ENCODE measurements at regions not wholly inside any gene's neighbourhood (a gene's known extent, or its start where the extent isn't known, plus 50 kb on each side); places are given as distances from the start of the nearest gene placed in this dataset.

DNA sequence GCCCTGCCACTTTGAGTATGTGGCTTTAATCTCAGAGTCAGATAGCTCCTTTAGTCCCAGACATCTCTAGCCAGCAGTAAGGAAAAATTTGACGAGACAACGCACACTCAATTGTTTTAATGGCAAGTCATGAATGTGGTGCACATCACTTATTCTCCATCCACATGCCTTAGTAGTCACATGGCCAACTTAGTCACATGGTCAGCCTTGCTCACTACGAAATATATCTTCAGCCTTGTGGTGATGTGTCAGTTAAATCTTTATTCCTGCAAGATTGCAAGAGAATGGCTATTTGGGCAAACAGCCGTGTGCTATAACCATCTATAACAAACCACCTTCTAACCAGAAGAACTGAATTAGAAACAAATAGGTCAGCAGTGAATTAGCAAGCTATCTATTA is 871.1 kb upstream of the CELF2 start:
- POLR2A ChIA-PET: no interaction called here
- peaks cover 5% of the 10 kb centered on the region for H3K27me3 Mint-ChIP-seq
- H3K36me3 Mint-ChIP-seq (ENCODE audit: low read depth): no peaks in the 10 kb centered on the region
- no peak overlapping the region for H3K27ac Mint-ChIP-seq
- intact Hi-C loops (cut with micrococcal nuclease): no loop called here
- CTCF ChIA-PET: interaction anchor here (1.3 kb wide), 1 partner anchor 18 kb away, joined by 3 read pairs; no protein-coding TSS in a partner anchor
- no peaks in the 10 kb centered on the region for H3K9me3 Mint-ChIP-seq
- H3K4me1 Mint-ChIP-seq (ENCODE audit: low read depth): no peaks in the 10 kb centered on the region
- no peak for ATAC-seq
- TF ChIP-seq, protein P1, sequence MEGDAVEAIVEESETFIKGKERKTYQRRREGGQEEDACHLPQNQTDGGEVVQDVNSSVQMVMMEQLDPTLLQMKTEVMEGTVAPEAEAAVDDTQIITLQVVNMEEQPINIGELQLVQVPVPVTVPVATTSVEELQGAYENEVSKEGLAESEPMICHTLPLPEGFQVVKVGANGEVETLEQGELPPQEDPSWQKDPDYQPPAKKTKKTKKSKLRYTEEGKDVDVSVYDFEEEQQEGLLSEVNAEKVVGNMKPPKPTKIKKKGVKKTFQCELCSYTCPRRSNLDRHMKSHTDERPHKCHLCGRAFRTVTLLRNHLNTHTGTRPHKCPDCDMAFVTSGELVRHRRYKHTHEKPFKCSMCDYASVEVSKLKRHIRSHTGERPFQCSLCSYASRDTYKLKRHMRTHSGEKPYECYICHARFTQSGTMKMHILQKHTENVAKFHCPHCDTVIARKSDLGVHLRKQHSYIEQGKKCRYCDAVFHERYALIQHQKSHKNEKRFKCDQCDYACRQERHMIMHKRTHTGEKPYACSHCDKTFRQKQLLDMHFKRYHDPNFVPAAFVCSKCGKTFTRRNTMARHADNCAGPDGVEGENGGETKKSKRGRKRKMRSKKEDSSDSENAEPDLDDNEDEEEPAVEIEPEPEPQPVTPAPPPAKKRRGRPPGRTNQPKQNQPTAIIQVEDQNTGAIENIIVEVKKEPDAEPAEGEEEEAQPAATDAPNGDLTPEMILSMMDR (IDR thresholded peaks at IDR 0.05): no peak
- H3K4me3 Mint-ChIP-seq: no peak overlapping the region
- no peak for DNase-seq

DNA sequence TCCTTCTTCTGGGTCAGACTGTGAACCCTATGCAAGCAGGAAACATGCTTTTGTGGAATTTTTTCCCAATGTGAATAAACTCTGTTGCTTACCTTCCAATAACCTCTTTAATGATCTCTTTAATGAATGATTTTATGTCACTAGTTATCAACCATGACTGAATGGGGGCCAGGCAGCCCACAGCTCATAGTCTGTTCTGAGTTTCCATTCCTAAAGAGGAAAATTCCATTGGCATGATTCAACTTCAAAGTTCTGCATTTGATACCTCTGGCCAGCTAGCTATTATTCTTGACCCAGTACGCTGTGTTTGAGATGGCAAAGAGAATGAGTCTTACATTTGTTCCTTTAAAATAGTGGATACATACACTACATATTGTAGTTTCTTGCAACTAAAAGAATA is 867.8 kb upstream of the CELF2 start:
- ChIA-PET CTCF (no interaction called here), POLR2A (no interaction called here)
- ATAC-seq (no peak), DNase-seq (no peak)
- Mint-ChIP-seq H3K36me3 (ENCODE audit: low read depth) (no peaks in the 10 kb centered on the region), H3K4me3 (no peak overlapping the region), H3K27me3 (peaks cover 7% of the 10 kb centered on the region), H3K4me1 (ENCODE audit: low read depth) (no peaks in the 10 kb centered on the region), H3K9me3 (no peaks in the 10 kb centered on the region), H3K27ac (no peak overlapping the region)
- intact Hi-C loops (cut with micrococcal nuclease): no loop called here
- TF ChIP-seq, protein P1 (IDR thresholded peaks at IDR 0.05): no peak

DNA sequence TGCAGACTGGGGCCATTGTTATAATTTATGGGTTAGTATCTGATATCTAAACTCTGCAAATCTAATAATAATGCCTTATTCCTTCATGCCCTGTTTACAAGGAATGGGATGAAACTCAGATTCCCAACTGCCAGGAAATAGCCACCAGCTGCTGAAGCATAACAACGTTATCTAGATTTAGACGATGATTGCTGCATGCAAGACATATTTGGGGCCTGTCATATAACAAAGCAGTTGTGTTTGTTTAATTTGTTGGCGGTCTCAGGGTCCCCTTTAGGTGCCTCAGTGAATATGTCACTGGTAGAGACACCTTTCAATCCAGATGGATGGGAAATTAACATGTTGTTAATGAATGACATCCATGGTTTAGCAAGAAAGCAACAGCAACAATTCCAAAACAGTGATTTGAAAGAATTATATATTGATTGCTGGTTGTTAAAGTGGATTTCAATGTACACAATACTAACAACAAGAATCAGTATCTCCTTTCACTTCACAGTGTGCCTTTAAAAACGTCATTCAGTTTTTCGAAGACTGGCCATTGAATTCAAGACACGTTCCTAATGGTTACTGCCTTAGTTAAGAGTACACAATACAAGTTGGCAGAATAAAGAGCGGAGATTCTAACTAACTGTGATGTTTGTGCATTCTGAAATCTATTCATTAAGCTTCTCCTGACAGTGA is 860.6 kb upstream of the CELF2 start:
- ChIA-PET POLR2A (no interaction called here), CTCF (no interaction called here)
- ATAC-seq: no peak
- H3K4me1 Mint-ChIP-seq (ENCODE audit: low read depth): no peaks in the 10 kb centered on the region
- intact Hi-C loops (cut with micrococcal nuclease): no loop called here
- H3K27ac Mint-ChIP-seq: no peak overlapping the region
- no peaks in the 10 kb centered on the region for H3K27me3 Mint-ChIP-seq
- no peak for DNase-seq
- no peak overlapping the region for H3K4me3 Mint-ChIP-seq
- no peaks in the 10 kb centered on the region for H3K36me3 Mint-ChIP-seq (ENCODE audit: low read depth)
- TF ChIP-seq, protein P1 (IDR thresholded peaks at IDR 0.05): no peak
- H3K9me3 Mint-ChIP-seq: peaks cover 2% of the 10 kb centered on the region

DNA sequence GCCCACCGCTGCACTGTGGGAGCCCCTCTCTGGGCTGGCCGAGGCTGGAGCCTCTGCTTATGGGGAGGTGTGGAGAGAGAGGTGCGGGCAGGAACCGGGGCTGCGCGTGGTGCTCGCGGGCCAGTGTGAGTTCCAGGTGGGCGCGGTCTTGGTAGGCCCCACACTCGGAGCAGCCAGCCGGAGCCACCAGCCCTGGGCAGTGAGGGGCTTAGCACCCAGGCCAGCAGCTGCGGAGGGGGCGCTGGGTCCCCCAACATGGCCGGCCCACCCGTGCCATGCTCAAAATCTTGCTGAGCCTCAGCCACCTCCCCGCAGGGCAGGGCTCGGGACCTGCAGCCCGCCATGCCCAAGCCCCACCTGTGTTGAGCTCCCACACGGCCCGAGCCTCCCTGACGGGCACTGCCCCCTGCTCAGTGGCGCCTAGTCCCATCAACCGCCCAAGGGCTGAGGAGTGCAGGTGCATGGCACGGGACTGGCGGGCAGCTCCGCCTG is 856.8 kb upstream of the CELF2 start:
- POLR2A ChIA-PET: no interaction called here
- H3K36me3 Mint-ChIP-seq (ENCODE audit: low read depth): no peaks in the 10 kb centered on the region

DNA sequence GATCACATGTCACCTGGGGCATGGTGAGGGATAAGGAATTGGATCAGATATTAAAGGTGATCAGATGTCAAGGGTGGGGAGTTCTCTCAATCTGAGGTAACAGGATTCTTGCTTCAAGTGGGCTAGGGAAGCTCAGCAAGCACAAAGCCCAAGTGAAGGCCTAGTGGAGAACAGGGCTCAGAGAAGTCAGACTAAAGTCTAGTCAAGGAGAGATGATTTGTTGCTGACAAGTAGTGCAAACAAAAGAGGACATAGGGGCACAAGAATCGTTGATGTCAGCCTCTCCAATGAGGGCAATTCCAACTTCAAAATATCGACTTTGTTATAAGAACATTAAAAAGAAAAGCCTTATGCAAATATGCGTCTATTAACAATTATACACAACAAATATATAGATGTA is 852.8 kb upstream of the CELF2 start:
- DNase-seq: no peak
- CTCF ChIA-PET: no interaction called here
- Mint-ChIP-seq H3K27me3 (no peaks in the 10 kb centered on the region), H3K36me3 (ENCODE audit: low read depth) (no peaks in the 10 kb centered on the region), H3K27ac (no peak overlapping the region), H3K4me3 (no peak overlapping the region), H3K9me3 (peaks cover 2% of the 10 kb centered on the region), H3K4me1 (ENCODE audit: low read depth) (no peaks in the 10 kb centered on the region)
- ATAC-seq: no peak
- intact Hi-C loops (cut with micrococcal nuclease): no loop called here
- POLR2A ChIA-PET: no interaction called here
- TF ChIP-seq, protein P1 (IDR thresholded peaks at IDR 0.05): no peak

More for the DNA sequence above, 856.8 kb upstream of the CELF2 start:
- DNase-seq (no peak), ATAC-seq (no peak)
- peaks cover 2% of the 10 kb centered on the region for H3K9me3 Mint-ChIP-seq
- TF ChIP-seq, protein P1 (IDR thresholded peaks at IDR 0.05): no peak
- intact Hi-C loops (cut with micrococcal nuclease): no loop called here
- CTCF ChIA-PET: no interaction called here
- H3K27ac Mint-ChIP-seq: no peak overlapping the region
- no peak overlapping the region for H3K4me3 Mint-ChIP-seq
- H3K4me1 Mint-ChIP-seq (ENCODE audit: low read depth): no peaks in the 10 kb centered on the region
- no peaks in the 10 kb centered on the region for H3K27me3 Mint-ChIP-seq

Data from activated CD8-positive, alpha-beta T cell treated with anti-CD3 and anti-CD28 coated beads for 36 hours (primary cell).